ENCODE measurements at regions not wholly inside any gene's neighbourhood (a gene's known extent, or its start where the extent isn't known, plus 50 kb on each side); places are given as distances from the start of the nearest gene placed in this dataset.

- TF ChIP-seq EP300 (IDR thresholded peaks at IDR 0.05) (no peak), POLR2A (IDR thresholded peaks at IDR 0.05) (no peak), CTCF (IDR thresholded peaks at IDR 0.05) (no peak)
Measured at GRCh38 chr22:49624421-49625177, 203.1 kb downstream of the BRD1 start.

GRCh38 chr22:49623715-49624114, 204.0 kb downstream of the BRD1 start:
- intact Hi-C loops (cut with DNase I) = no loop called here
- no peaks in the 10 kb centered on the region for H3K9me3 ChIP-seq
- no peak overlapping the region for H3K4me3 ChIP-seq
- H3K36me3 ChIP-seq = no peaks in the 10 kb centered on the region
- H3K27me3 ChIP-seq = no peaks in the 10 kb centered on the region
- 79 to 83% (median 82%) methylated on average over 12 to 13 of the region's 13 CpGs for WGBS, 3 donors
- TF ChIP-seq EP300 (IDR thresholded peaks at IDR 0.05) = no peak
- TF ChIP-seq POLR2A (IDR thresholded peaks at IDR 0.05) = no peak
- TF ChIP-seq CTCF (IDR thresholded peaks at IDR 0.05) = no peak
- H3K27ac ChIP-seq = no peak overlapping the region
- H3K4me1 ChIP-seq (ENCODE audit: insufficient read depth) = no peaks in the 10 kb centered on the region
- DNase-seq = no peak

More at GRCh38 chr22:49624421-49625177, 203.1 kb downstream of the BRD1 start:
- WGBS, 3 donors = 36 to 62% (median 45%) methylated on average over 19 of the region's 19 CpGs
- Histone ChIP-seq H3K27ac (no peak overlapping the region), H3K27me3 (no peaks in the 10 kb centered on the region), H3K36me3 (no peaks in the 10 kb centered on the region), H3K4me3 (no peak overlapping the region), H3K4me1 (ENCODE audit: insufficient read depth) (no peaks in the 10 kb centered on the region), H3K9me3 (no peaks in the 10 kb centered on the region)
- no peak for DNase-seq
- intact Hi-C loops (cut with DNase I) = no loop called here

- H3K4me1 ChIP-seq (ENCODE audit: insufficient read depth) = no peaks in the 10 kb centered on the region
- no peaks in the 10 kb centered on the region for H3K36me3 ChIP-seq
- whole genome bisulfite sequencing, 3 donors = 71 to 75% (median 74%) methylated on average over 8 of the region's 8 CpGs
- H3K27ac ChIP-seq = no peak overlapping the region
- TF ChIP-seq EP300 (IDR thresholded peaks at IDR 0.05) = no peak
- no peak for TF ChIP-seq POLR2A (IDR thresholded peaks at IDR 0.05)
- TF ChIP-seq CTCF (IDR thresholded peaks at IDR 0.05) = no peak
- no peaks in the 10 kb centered on the region for H3K9me3 ChIP-seq
- DNase-seq = no peak
- intact Hi-C loops (cut with DNase I) = no loop called here
- no peaks in the 10 kb centered on the region for H3K27me3 ChIP-seq
- H3K4me3 ChIP-seq = no peak overlapping the region
Measured at GRCh38 chr22:49623176-49623575, 204.5 kb downstream of the BRD1 start.

GRCh38 chr22:49622241-49623105, 205.2 kb downstream of the BRD1 start:
- Histone ChIP-seq H3K4me3 (no peak overlapping the region), H3K27me3 (no peaks in the 10 kb centered on the region), H3K4me1 (ENCODE audit: insufficient read depth) (no peaks in the 10 kb centered on the region), H3K9me3 (no peaks in the 10 kb centered on the region), H3K36me3 (no peaks in the 10 kb centered on the region), H3K27ac (no peak overlapping the region)
- 76 to 83% (median 81%) methylated on average over 28 to 29 of the region's 29 CpGs for WGBS, 3 donors
- no peak for TF ChIP-seq EP300 (IDR thresholded peaks at IDR 0.05)
- TF ChIP-seq POLR2A (IDR thresholded peaks at IDR 0.05) = no peak
- no peak for TF ChIP-seq CTCF (IDR thresholded peaks at IDR 0.05)
- intact Hi-C loops (cut with DNase I) = no loop called here
- DNase-seq = no peak
